ENCODE measurements at regions not wholly inside any gene's neighbourhood (a gene's known extent, or its start where the extent isn't known, plus 50 kb on each side); places are given as distances from the start of the nearest gene placed in this dataset.

GRCh38 chr3:87350367-87351199 lies 74.2 kb upstream of the POU1F1 start:
- TF ChIP-seq CTCF (optimal IDR thresholded peaks at IDR 0.05 in 1 of 3, IDR thresholded peaks at IDR 0.05 in 1 of 3, conservative IDR thresholded peaks at IDR 0.05 in 1 of 3; ENCODE audit: extremely low read depth in 1 of 3, insufficient read depth in 2 of 3, low read length in 3 of 3) (peak; percentile 72 to 83 (median 76)), EZH2 (IDR thresholded peaks at IDR 0.05; ENCODE audit: low read length) (no peak)

Data from keratinocyte (primary cell).